HG02678 (cell line): ENCODE measurements at regions not wholly inside any gene's neighbourhood (a gene's known extent, or its start where the extent isn't known, plus 50 kb on each side); places are given as distances from the start of the nearest gene placed in this dataset.
"Not testable (repeated sequence)": the region's sequence is repeated elsewhere in the genome, so short reads cannot be mapped to it uniquely, and the experiment has no call there.

ENCODE experiments used
- ATAC-seq: cut with Tn5 transposase; IDR thresholded peaks from one replicate; pipeline ENCODE4 v1.9.1; 2021; ENCODE audit warnings: mild to moderate bottlenecking, moderate library complexity; ENCODE audit not compliant: unreplicated experiment

GRCh38 chr11:37957717-37958116 lies 1359.7 kb upstream of the RAG2 start:
- ATAC-seq, result no peak

DNA sequence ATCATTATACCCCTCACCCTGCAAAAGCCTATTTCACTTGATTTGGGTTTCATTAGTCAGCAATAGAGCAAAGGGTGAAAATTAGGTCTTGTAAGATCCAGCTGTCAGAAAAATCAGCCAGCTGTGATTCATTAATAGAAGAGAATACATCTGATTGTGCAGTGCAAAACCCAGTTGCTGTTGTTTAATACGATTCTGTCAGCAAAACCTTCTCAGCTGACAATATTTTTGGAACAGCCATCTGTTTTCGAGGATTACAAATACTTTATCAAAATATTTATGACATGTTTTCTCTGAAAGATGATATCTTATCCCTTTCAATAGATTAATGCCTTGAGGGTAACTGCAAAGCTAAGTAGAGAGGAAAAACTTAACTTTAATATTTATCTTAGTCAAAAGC lies 1354.0 kb upstream of the RAG2 start:
- ATAC-seq, result no peak

DNA sequence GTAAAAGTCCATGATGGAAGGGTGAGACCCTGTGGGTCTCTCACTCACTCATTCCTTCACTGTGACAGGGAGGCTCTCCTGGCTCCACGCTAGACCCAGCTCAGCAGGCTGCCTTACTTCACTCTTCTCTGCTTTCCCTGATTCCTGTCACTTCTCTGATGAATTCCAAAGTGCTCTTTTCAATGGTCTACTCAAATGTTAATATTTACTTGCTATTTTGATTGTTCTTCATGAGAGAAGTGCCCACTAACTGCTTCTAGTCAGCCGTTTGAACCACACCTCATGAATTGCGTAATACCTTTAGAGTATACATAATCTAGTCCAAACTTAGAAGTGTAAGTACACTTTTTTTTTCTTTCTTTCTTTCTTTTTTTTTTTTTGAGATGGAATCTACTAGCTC lies 1350.2 kb upstream of the RAG2 start:
- no peak for ATAC-seq

DNA sequence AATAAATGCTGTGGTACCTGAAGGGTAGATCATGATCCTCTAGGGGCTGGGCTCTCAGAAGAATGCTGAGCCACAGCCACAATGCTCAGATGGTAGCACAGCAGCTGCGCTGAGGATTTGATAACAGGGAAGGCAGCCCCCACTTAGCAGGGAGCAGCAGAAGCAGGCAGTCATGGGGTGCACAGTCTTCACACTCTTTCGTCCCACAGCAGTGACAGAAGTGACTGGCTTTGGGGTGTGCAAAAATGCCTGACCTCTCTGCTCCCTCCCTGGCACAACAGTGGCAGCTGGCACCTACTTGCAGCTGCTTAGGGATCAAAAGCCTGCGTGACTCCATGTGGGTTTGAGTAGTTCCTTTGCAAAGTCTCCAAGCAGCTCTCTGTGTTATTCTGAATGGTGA lies 1349.8 kb upstream of the RAG2 start:
- ATAC-seq, result no peak

GRCh38 chr11:37946155-37946766 lies 1348.2 kb upstream of the RAG2 start:
- peak; percentile 79 for ATAC-seq

DNA sequence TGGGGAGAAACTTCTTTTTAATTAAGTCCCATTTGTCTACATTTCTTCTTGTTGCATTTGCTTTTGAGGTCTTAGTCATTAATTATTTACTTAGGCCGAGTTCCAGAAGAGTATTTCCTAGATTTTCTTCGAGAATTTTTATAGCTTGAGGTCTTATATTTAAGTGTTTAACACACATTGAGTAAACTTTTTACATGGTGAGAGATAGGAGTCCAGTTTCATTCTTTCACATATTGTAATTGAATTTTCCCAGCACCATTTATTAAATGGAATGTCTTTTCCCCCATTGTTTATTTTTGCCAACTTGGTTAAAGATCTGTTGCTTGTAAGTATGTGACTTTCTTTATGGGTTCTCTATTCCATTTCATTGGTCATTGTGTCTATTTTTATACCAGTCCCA lies 1344.0 kb upstream of the RAG2 start:
- ATAC-seq, result no peak

- ATAC-seq, result no peak
These were observed 1331.1 kb upstream of the RAG2 start for GRCh38 chr11:37929100-37929653.

DNA sequence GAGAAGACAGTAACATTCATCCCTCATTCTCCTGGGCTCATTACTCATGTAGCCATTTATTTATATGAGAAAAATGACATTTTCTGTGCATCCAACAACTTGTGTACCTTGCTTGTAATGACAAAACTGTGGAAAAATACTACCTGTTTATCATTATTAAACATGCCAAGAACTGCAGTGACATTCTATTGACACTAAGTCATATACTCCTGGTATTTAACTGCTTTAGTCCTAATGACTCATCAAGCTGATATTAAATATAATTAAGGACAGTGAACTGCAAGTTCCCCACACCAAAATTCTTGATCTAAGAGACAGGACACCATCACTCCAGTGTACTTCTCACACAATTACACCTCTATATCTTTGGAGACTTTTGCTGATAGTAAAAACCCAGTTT lies 1328.7 kb upstream of the RAG2 start:
- ATAC-seq, result no peak

GRCh38 chr11:37916331-37916730 lies 1318.3 kb upstream of the RAG2 start:
- no peak for ATAC-seq

DNA sequence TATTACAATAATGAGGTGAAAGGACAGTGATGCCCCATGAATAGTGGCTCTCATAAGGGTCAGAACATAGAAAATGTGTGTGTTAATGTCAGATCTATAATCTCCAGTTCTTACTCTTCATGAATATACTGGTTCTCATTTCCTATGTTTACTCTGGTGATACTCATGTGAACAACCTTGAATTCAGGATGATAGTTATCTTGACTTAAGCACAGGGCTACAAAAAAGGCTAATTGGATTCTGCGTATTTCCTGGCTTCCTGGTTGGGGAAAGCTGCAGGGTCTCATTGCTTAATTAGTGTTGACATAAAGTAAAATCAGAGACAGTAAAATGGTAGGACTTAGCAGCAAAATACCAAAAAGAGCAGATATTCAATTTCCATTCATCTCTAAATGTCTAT lies 1316.8 kb upstream of the RAG2 start:
- no peak for ATAC-seq

GRCh38 chr11:37908219-37908548 lies 1310.1 kb upstream of the RAG2 start:
- ATAC-seq, result no peak

DNA sequence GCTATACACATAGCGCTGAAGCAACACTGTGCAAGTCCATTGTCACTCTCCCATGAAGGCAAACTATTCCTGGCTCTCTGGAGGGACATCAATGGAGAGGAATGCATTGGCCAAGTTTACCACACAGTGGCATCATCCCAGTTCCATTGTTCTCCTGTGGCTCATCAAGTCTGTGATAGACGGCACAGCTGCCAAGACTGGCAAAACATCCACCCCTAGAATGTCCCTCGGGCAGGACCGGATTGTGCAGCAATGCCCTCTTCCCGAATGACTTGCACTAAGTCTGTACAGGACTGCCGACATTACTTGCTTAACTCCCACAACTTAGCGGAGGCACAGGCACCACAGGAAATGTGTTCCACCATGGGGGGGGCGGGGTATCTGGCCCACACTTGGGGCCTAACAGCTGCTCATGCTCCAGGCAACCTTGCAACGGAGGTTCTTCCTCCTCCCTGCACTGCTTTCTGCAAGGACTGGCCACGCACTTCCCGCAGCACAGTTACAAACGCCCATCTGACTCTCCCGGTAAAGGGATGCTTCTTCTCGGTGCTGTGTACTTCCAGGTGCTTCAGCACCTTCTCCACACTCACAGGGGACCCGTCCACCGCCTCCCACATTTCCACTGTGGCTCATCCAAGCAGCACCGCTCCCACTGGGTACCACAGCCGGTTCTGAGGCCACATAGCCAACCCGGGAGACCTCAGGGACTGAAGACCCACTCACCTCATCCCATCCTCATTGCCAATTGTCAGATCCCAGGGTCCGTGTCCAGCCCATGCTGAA lies 1309.6 kb upstream of the RAG2 start:
- ATAC-seq, result no peak

DNA sequence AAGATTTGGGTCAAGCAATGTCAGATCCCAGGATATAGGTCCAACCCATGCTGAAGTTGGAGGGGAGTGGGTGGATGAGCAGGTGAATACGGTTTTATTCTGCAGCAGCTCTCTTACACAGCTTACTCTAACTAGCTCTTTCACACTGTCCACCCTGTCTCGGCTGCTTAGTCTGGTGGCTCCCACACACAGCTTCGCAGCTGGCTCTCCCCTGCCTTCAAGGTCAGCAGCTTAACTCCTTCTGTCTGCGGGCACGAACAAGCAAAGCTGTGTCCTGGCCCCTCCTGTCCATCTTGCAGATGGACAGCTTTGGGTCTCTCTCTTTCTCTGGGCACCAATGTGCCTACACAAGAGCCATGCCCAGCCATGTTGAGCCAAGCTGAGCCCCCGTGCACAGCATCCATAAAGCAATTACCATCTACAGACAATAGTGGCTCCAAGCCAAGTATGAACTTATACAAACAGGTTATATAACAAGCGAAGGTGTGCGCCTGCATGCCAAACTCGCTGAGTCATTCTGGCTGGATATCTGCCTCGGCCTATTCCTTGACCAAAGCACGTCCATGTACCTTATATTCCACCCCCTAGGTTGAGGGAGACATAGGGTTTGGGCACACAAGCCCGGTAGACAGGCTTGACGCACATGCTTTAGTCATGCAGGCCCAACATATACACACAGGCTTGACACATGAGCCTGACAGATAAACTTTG lies 1307.8 kb upstream of the RAG2 start:
- ATAC-seq, result no peak

GRCh38 chr11:37896016-37896415 lies 1298.0 kb upstream of the RAG2 start:
- ATAC-seq, result no peak

GRCh38 chr11:37881741-37882140 lies 1283.7 kb upstream of the RAG2 start:
- no peak for ATAC-seq

GRCh38 chr11:37861671-37862070 lies 1263.6 kb upstream of the RAG2 start:
- no peak for ATAC-seq

GRCh38 chr11:37858806-37859537 lies 1260.9 kb upstream of the RAG2 start:
- ATAC-seq, result not testable (repeated sequence)

GRCh38 chr11:37858398-37858797 lies 1260.4 kb upstream of the RAG2 start:
- ATAC-seq, result no peak

DNA sequence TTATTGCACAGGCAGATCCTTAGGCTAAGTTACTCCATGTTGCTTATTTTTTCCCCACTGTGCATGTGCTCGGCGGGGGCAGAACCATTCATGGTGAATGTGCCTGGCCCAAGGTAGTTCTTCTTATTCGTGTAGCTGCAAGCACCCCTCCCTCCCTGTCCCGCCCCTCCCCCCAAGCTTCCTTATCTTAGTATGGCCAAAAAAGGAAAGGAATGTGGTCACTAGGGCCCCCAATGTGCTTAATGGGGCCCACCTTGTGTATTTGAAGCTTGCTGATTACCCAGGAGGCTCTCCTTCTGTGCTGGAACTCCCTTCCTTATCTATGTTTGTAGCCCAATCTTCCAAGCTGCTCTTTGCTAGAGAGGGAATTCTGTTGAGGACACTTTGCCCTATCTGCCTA lies 1259.7 kb upstream of the RAG2 start:
- ATAC-seq, result no peak

DNA sequence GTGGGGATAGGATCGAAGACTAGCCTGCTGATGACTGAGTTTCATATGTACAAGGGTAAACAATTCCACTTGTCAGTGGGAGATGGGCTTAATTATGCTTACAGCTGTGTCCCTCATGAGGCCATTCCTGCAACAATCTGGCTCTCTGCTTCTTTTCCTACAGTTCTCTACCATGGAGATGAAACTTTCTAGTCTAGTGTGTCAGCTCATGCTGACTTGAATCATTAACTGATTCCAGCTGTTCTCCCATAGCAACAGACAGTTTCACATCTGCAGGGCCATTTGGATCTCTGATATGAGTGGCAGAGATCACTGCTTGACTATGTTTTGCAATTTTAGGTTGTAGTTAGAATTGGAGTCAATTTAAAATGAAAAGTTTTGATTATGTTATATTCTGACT lies 1251.7 kb upstream of the RAG2 start:
- ATAC-seq, result no peak

GRCh38 chr11:37843603-37844002 lies 1245.6 kb upstream of the RAG2 start:
- ATAC-seq, result no peak
